Stimulated activated CD4-positive, alpha-beta T cell treated with anti-CD3 and anti-CD28 coated beads, Interleukin-1b, Interleukin-23, amount 100 ng/mL, for 48 hours (primary cell): ENCODE measurements at regions not wholly inside any gene's neighbourhood (a gene's known extent, or its start where the extent isn't known, plus 50 kb on each side); places are given as distances from the start of the nearest gene placed in this dataset.

Experiments
- DNase-seq: peaks from one replicate; pipeline ENCODE4 v3.0.0-alpha.2; 2020

DNA sequence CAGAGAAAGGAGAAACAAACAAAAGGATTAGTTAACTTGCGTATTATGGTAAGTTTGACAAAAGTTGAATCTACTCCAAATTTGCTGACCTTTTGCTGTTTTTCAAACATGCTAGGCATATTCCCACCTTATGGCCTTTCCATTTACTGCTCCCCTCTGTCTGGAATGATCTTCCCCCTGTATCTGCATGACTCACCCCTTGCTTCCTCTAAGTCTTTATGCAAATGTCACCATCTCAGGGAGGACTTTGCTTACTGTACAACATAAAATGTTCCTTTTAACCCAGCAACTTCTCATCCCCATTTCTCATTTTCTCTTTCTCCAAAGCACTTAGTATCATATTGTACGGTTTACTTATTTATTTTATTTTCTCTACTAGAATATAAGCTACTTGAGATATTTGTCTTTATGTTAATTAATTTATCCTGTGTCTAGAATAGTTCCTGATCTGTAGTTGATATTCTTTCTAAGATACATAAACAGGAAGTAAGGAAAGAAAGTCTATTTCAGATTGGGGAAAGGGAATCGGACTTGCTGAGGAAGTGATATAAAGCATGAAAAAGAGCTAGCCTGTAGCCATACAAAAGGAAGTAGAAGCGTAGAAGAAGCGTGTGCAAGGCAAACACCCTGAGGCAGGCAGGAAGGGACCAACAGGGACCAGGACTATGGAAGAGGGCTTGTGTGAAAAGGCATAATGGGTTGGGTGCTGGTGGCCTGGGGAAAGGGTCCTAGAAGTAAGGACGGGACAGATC, 144.9 kb upstream of the ERBB4 start:
- no peak for DNase-seq

- DNase-seq = no peak
Observed at GRCh38 chr2:212682937-212683336, 144.3 kb upstream of the ERBB4 start.

- DNase-seq = no peak
Observed at GRCh38 chr2:212677466-212677865, 138.9 kb upstream of the ERBB4 start.

DNA sequence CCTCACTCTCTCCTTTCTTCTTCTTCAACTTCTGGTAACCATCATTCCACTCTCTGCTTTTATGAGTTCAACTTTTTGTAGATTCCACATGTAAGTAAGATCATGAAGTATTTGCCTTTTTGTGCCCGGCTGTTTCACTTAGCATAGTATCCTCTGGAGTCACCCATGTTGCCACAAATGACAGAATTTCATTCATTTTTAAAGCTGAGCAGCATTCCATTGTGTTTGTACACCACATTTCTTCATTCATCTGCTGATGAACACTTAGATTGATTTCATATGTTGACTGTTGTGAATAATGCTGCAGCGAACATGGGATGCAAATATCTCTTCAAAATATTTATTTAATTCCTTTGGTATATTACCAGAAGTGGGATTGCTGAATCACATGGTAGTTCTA, 133.6 kb upstream of the ERBB4 start:
- no peak for DNase-seq

DNA sequence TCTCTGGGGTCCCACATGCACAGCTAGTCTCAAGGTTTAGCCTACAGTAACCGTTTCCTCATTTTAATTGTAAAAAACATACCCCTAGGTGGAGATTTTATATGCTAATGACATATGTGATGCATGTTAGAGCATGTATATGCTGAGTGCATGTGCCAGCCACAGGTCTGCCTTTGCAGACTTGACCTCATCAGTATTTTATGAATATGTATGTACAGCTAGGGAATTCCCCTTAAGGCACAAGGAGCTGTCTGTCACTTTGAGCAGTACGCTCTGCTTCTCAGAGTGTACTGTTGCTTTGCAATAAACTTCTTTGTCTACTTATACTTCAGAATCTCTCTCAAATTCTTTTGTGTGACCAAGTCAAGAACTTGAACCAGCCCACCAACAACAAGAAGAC, 131.2 kb upstream of the ERBB4 start:
- no peak for DNase-seq

- DNase-seq = no peak
Observed at GRCh38 chr2:212667751-212668316, 129.2 kb upstream of the ERBB4 start.

GRCh38 chr2:212665948-212666347, 127.3 kb upstream of the ERBB4 start:
- no peak for DNase-seq

DNA sequence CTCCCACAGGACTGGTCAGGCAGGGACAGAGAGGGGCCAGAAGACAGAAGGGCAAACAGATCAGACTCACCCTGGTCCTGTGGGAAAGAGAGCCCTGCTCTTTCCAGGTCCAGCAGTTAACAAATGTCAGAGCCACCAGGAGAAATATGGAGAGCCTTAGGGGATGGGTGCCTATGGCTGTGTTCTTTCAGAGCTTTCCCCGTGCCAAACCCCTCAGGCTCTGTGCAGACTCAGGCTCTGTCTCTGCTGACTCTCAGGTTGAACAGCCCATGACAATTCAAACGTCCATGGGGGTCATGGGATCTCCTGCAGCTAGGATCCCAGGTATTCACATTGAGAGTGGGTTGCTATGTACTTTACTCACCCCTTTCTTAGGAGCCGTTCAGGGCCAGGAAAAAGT, 120.8 kb upstream of the ERBB4 start:
- DNase-seq = no peak

GRCh38 chr2:212649646-212650045, 111.0 kb upstream of the ERBB4 start:
- DNase-seq = no peak

GRCh38 chr2:212646698-212647366, 108.2 kb upstream of the ERBB4 start:
- no peak for DNase-seq

GRCh38 chr2:212644195-212644837, 105.7 kb upstream of the ERBB4 start:
- no peak for DNase-seq

DNA sequence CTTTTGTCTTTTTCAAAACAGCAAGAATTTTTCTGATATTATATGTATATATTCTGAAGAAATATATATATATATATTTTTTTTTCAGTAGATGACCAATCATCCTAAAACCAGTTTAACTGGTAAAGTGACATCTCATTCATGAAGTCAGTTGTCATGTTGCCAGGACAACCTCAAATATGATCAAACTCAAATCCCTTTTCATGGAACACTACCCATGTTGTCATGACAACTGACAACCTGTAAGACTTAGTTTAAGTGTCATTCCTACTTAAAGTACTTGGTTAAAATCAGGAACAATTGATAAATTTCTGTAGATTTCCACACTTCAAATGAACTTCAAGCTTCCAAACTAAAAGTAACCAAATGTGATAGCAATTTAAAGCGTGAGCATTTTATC, 101.8 kb upstream of the ERBB4 start:
- DNase-seq = no peak

- DNase-seq = no peak
Observed at GRCh38 chr2:212638694-212639093, 100.1 kb upstream of the ERBB4 start.

DNA sequence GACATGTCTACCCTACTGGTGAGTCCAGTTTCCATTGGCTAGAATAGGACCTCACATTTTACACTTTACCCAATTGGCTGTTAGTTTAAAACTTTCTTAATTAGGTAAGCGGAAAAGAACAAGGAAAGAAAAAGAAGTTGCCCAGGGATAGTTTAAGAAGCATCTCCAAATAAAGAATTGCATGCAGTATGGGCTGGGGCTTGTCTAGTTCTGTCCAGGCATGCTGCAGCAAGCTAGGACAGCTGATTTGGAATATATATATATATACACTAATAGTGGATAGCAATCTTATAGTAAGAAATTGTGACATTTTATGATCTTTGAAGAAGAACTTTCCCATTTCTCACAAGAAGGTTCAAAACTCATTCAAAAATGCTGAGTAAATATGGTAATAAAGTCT, 90.0 kb upstream of the ERBB4 start:
- DNase-seq = no peak

- DNase-seq = no peak
Observed at GRCh38 chr2:212626371-212626918, 87.8 kb upstream of the ERBB4 start.

- no peak for DNase-seq
Observed at GRCh38 chr2:212619954-212620353, 81.4 kb upstream of the ERBB4 start.

DNA sequence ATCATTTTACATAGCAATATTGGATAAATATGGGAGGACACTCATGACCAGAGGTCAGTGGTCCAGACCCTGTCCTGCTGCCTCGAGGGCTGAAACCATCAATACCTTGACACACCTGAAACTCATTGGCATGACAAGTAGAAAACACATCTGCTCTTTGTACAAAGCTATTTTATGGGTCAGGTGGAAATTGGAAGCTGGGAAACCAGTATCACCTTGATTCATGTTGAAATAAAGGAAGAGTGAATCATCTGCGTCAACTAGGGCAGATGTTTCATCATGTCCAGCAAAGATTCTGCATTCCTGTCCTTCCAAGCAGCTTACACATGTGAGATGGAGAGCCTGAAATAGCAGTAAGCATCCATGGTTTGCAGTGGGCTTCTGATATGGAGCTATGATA, 80.0 kb upstream of the ERBB4 start:
- no peak for DNase-seq

DNA sequence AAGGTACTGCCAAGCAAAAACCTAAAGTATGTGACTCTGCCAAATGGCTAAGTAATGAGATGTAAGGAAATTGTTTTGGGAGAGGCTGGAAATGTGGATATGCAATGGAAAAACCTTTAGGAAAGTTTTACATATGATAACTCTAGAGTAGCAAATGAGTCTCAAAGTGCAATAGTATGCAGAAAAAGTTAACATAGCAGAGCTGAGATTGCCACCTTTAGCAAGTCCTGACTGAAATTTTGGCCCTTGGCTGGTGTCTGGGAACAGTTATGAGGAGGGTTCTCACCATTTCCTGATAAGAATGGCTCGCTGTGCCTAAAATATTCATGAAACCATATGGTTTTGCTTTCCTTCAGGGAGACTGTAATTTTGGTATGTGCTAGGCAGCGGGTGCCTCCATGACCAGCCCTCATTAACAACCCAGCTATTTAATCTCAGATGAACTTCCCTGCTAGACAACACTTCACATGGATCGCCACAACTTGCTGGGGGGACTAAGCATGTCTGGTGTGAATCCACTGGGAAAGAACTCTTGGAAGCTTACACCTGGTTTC, 72.3 kb upstream of the ERBB4 start:
- DNase-seq = no peak

- no peak for DNase-seq
Observed at GRCh38 chr2:212609479-212609878, 70.9 kb upstream of the ERBB4 start.

GRCh38 chr2:212607080-212607479, 68.5 kb upstream of the ERBB4 start:
- DNase-seq = no peak

- DNase-seq = no peak
Observed at GRCh38 chr2:212606232-212606631, 67.6 kb upstream of the ERBB4 start.

DNA sequence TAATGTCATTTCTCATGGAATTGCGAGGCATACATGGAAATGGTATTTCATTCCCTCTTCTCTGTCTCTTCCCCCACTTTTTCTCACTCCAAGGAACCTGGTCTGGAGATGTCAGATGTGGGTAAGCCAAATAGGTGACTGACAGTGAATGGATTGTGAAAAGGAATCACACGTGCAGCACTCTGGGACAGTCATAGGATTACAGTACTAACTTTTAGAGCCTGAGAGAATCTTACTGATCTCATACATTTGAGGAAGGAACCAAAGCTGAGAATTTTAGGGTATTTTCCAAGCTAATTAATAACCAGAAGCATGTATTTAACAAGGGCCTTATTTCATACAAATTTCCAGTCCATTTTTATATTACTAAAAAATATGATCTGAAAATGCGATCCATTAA, 58.1 kb upstream of the ERBB4 start:
- DNase-seq = no peak

DNA sequence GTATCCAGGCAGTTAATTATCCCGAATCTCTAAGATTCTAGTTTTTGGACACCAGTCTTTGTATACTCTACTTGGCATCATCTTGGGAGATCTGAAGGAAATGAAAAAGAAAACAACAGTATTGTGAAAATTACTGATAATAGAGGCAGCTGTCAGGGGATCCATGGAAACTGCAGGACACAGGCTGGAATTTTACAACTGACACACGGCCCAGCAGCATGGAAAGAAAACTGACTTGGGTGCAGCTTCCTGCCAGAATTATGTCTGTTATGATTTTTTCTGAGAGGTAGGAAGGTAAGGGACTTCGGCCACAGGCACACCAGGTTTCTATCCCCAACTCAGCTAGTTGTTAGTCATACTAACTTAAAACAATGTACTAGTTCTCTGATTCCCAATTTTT, 57.7 kb upstream of the ERBB4 start:
- DNase-seq = no peak
